ENCODE measurements at regions not wholly inside any gene's neighbourhood (a gene's known extent, or its start where the extent isn't known, plus 50 kb on each side); places are given as distances from the start of the nearest gene placed in this dataset.

DNA sequence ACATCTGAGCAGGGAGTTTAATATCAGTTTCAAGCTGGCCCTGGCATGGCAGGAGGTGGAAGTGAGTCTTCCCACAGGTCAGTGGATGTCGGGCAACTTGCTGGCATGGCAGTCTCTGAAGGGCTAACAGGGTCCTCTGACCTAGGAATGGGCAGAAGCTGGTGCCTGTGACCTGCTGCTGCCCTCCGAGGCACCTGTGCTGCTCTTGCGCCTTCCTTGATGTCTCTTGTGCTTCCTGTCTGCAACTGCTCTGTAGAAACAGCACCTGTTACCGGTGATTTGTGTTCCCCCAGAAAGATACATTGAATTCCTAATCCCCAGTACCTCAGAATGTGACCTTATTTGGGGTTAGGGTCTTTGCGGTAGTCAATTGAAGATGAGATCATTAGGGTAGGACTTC is 86.5 kb upstream of the SLC22A11 start:
- H3K4me2 ChIP-seq (ENCODE audit: control insufficient read depth, insufficient read depth), result no peak overlapping the region
- FAIRE-seq, result no peak
- in situ Hi-C loops (cut with MboI) (no loop called here), intact Hi-C loops (cut with micrococcal nuclease; ENCODE audit: unreplicated experiment) (no loop called here)
- 18% methylated on average over 5 of the region's 5 CpGs for WGBS (ENCODE audit: insufficient coverage, insufficient replicate concordance, low lambda C conversion rate, missing lambda C conversion rate)
- H3K4me3 ChIP-seq, result no peak overlapping the region
- BruUV-seq (replicated peaks), result no TSS peak
- no peak overlapping the region for H2AFZ ChIP-seq (ENCODE audit: control insufficient read depth, low read depth, low read length)
- H4K20me1 ChIP-seq (ENCODE audit: control insufficient read depth, insufficient read depth), result no peaks in the 10 kb centered on the region
- no peak overlapping the region for H3K9ac ChIP-seq (ENCODE audit: control insufficient read depth, insufficient read depth, low read length)
- POLR2A ChIA-PET, result no interaction called here
- H3K79me2 ChIP-seq (ENCODE audit: control insufficient read depth, insufficient read depth, low read length), result no peaks in the 10 kb centered on the region
- SMC1A ChIA-PET (ENCODE audit: uncharacterized antibody, unreplicated experiment), result no interaction called here
- no peaks in the 10 kb centered on the region; a peak in 1 of 4 replicates for H3K27me3 ChIP-seq (replicated peaks in 1 of 2; ENCODE audit: control insufficient read depth in 2 of 2, insufficient read depth in 2 of 2, low read length in 1 of 2)
- RAD21 ChIA-PET (ENCODE audit: unreplicated experiment), result no interaction called here
- no peaks in the 10 kb centered on the region for H3K36me3 ChIP-seq (ENCODE audit: control insufficient read depth in 2 of 2, insufficient read depth in 2 of 2, low read length in 1 of 2)
- H3K27ac ChIP-seq (ENCODE audit: control insufficient read depth, insufficient read depth), result no peak overlapping the region
- no peak for ATAC-seq
- TF ChIP-seq NR2F1 (conservative IDR thresholded peaks at IDR 0.05) (no peak), NR2C2 (IDR thresholded peaks at IDR 0.05; ENCODE audit: borderline replicate concordance, control insufficient read depth, insufficient read length, low read depth) (no peak), ZBED1 (IDR thresholded peaks at IDR 0.05; ENCODE audit: borderline replicate concordance) (no peak), GABPA (IDR thresholded peaks at IDR 0.05; ENCODE audit: low read depth) (no peak)
- TF ChIP-seq, protein P1, sequence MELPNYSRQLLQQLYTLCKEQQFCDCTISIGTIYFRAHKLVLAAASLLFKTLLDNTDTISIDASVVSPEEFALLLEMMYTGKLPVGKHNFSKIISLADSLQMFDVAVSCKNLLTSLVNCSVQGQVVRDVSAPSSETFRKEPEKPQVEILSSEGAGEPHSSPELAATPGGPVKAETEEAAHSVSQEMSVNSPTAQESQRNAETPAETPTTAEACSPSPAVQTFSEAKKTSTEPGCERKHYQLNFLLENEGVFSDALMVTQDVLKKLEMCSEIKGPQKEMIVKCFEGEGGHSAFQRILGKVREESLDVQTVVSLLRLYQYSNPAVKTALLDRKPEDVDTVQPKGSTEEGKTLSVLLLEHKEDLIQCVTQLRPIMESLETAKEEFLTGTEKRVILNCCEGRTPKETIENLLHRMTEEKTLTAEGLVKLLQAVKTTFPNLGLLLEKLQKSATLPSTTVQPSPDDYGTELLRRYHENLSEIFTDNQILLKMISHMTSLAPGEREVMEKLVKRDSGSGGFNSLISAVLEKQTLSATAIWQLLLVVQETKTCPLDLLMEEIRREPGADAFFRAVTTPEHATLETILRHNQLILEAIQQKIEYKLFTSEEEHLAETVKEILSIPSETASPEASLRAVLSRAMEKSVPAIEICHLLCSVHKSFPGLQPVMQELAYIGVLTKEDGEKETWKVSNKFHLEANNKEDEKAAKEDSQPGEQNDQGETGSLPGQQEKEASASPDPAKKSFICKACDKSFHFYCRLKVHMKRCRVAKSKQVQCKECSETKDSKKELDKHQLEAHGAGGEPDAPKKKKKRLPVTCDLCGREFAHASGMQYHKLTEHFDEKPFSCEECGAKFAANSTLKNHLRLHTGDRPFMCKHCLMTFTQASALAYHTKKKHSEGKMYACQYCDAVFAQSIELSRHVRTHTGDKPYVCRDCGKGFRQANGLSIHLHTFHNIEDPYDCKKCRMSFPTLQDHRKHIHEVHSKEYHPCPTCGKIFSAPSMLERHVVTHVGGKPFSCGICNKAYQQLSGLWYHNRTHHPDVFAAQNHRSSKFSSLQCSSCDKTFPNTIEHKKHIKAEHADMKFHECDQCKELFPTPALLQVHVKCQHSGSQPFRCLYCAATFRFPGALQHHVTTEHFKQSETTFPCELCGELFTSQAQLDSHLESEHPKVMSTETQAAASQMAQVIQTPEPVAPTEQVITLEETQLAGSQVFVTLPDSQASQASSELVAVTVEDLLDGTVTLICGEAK (IDR thresholded peaks at IDR 0.05; ENCODE audit: borderline replicate concordance), result no peak
- CTCF ChIA-PET, result no interaction called here
- no peaks in the 10 kb centered on the region for H3K9me3 ChIP-seq (replicated peaks; ENCODE audit: control insufficient read depth, insufficient read depth, low read length)
- no peaks in the 10 kb centered on the region for H3K4me1 ChIP-seq (ENCODE audit: control insufficient read depth, insufficient read depth, low read length)
- no peak for DNase-seq (ENCODE audit: low read depth, low spot score)

Data from GM12878 (cell line).